Smooth muscle cell (in vitro differentiated cells): ENCODE measurements at regions not wholly inside any gene's neighbourhood (a gene's known extent, or its start where the extent isn't known, plus 50 kb on each side); places are given as distances from the start of the nearest gene placed in this dataset.

ENCODE experiments used
- DNase-seq: peaks from one replicate; lab custom pipeline; 2025; ENCODE audit not compliant: unreplicated experiment; lab: John Stamatoyannopoulos, UW
- H2AFZ ChIP-seq: fragments of 200-600 bp; sonication (generic); 2 replicates; pipeline ENCODE4 v1.6.0; 2016; ENCODE audit warnings: antibody characterized with exemption, low read depth, mild to moderate bottlenecking
- H3F3A ChIP-seq: fragments of 200-600 bp; sonication (generic); 2 replicates; pipeline ENCODE4 v1.6.0; 2017; ENCODE audit warnings: antibody characterized with exemption, low read depth
- H3K27ac ChIP-seq: fragments of 200-600 bp; sonication (generic); 2 replicates; pipeline ENCODE4 v1.5.1; 2016; ENCODE audit warnings: low read depth, mild to moderate bottlenecking
- H3K27me3 ChIP-seq: fragments of 200-600 bp; sonication (generic); 2 replicates; pipeline ENCODE4 v1.6.1; 2016; ENCODE audit warnings: low read depth, mild to moderate bottlenecking
- H3K36me3 ChIP-seq: fragments of 200-600 bp; sonication (generic); 2 replicates; pipeline ENCODE4 v1.5.1; 2016; ENCODE audit warnings: low read depth
- H3K4me1 ChIP-seq: fragments of 200-600 bp; sonication (generic); 2 replicates; pipeline ENCODE4 v1.5.1; 2016; ENCODE audit warnings: low read depth
- H3K4me2 ChIP-seq: fragments of 200-600 bp; sonication (generic); 2 replicates; pipeline ENCODE4 v1.6.0; 2016; ENCODE audit warnings: mild to moderate bottlenecking
- H3K4me3 ChIP-seq: fragments of 200-600 bp; sonication (generic); 2 replicates; pipeline ENCODE4 v1.5.1; 2016; ENCODE audit warnings: mild to moderate bottlenecking
- H3K79me2 ChIP-seq: fragments of 200-600 bp; sonication (generic); 2 replicates; pipeline ENCODE4 v1.6.0; 2016; ENCODE audit warnings: low read depth, mild to moderate bottlenecking
- H3K9ac ChIP-seq: fragments of 200-600 bp; sonication (generic); 2 replicates; pipeline ENCODE4 v1.6.0; 2016; ENCODE audit warnings: low read depth
- H3K9me3 ChIP-seq: fragments of 200-600 bp; sonication (generic); replicated peaks from 2 replicates; pipeline ENCODE4 v1.5.1; 2016; ENCODE audit warnings: low read depth
- H4K20me1 ChIP-seq: fragments of 200-600 bp; sonication (generic); 2 replicates; pipeline ENCODE4 v1.6.0; 2016; ENCODE audit warnings: low read depth
- WGBS: methylation state at CpG from one replicate; pipeline ENCODE4 v1.1.7; 2016; ENCODE audit warnings: low lambda C conversion rate; 5-methylcytosine and 5-hydroxymethylcytosine counted together
- TF ChIP-seq, protein P1 (sequence below): fragments of 200-600 bp; sonication (generic); IDR thresholded peaks from 2 replicates; pipeline ENCODE4 v1.5.1; 2017; ENCODE audit warnings: borderline replicate concordance, mild to moderate bottlenecking, antibody characterized with exemption; ENCODE audit not compliant: insufficient read depth, poor library complexity, severe bottlenecking

DNA sequence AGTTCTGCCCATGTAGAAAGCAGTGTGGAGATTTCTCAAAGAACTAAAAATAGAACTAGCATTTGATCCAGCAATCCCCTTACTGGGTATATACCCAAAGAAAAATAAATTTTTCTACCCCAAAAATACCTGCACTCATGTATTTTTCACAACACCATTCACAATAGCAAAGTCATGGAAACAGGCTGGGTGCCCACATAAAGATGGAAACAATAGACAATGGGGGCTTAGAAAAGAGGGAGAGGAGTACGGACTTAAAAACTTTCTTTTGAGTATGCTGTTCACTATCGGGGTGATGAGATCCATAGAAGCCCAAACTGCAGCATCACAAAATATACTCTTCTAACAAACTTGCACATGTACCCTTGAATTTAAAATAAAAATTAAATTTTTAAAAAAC is 345.1 kb upstream of the CCDC54 start:
- Histone ChIP-seq H3K9ac (no peak overlapping the region), H3K9me3 (no peaks in the 10 kb centered on the region), H2AFZ (no peak overlapping the region), H3K4me1 (no peaks in the 10 kb centered on the region), H3K79me2 (no peaks in the 10 kb centered on the region), H3K27ac (no peak overlapping the region), H3F3A (no peaks in the 10 kb centered on the region), H3K27me3 (no peaks in the 10 kb centered on the region), H3K4me3 (no peak overlapping the region), H4K20me1 (no peaks in the 10 kb centered on the region), H3K36me3 (no peaks in the 10 kb centered on the region), H3K4me2 (no peak overlapping the region)
- DNase-seq, result no peak
- TF ChIP-seq, protein P1, sequence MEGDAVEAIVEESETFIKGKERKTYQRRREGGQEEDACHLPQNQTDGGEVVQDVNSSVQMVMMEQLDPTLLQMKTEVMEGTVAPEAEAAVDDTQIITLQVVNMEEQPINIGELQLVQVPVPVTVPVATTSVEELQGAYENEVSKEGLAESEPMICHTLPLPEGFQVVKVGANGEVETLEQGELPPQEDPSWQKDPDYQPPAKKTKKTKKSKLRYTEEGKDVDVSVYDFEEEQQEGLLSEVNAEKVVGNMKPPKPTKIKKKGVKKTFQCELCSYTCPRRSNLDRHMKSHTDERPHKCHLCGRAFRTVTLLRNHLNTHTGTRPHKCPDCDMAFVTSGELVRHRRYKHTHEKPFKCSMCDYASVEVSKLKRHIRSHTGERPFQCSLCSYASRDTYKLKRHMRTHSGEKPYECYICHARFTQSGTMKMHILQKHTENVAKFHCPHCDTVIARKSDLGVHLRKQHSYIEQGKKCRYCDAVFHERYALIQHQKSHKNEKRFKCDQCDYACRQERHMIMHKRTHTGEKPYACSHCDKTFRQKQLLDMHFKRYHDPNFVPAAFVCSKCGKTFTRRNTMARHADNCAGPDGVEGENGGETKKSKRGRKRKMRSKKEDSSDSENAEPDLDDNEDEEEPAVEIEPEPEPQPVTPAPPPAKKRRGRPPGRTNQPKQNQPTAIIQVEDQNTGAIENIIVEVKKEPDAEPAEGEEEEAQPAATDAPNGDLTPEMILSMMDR, result no peak
- 98% methylated on average over 2 of the region's 2 CpGs for WGBS

DNA sequence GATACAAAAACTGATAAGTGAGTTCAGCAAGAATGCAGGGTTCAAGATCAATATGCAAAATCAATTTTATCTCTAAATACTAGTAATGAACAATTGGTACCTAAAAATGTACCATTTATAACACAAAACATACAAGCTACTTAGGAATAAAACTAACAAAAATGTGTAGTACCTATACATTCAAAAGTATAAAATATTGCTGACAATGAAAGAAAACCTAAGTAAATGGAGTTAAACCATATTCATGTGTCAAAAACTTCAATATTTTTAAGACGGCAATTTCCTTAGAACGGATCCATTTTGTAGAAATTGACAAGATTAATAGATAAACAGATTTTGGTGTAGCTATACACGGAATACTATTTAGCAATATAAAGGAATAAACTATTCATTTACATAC is 343.1 kb upstream of the CCDC54 start:
- no peak overlapping the region for H3K4me3 ChIP-seq
- WGBS, result 81% methylated on average over 3 of the region's 3 CpGs
- H2AFZ ChIP-seq, result no peak overlapping the region
- H3K27me3 ChIP-seq, result no peaks in the 10 kb centered on the region
- no peak overlapping the region for H3K27ac ChIP-seq
- H3K79me2 ChIP-seq, result no peaks in the 10 kb centered on the region
- H3K9me3 ChIP-seq, result no peaks in the 10 kb centered on the region
- no peaks in the 10 kb centered on the region for H3K36me3 ChIP-seq
- DNase-seq, result no peak
- no peak overlapping the region for H3K4me2 ChIP-seq
- TF ChIP-seq, protein P1, result no peak
- H3K4me1 ChIP-seq, result no peaks in the 10 kb centered on the region
- H4K20me1 ChIP-seq, result no peaks in the 10 kb centered on the region
- no peaks in the 10 kb centered on the region for H3F3A ChIP-seq
- no peak overlapping the region for H3K9ac ChIP-seq

DNA sequence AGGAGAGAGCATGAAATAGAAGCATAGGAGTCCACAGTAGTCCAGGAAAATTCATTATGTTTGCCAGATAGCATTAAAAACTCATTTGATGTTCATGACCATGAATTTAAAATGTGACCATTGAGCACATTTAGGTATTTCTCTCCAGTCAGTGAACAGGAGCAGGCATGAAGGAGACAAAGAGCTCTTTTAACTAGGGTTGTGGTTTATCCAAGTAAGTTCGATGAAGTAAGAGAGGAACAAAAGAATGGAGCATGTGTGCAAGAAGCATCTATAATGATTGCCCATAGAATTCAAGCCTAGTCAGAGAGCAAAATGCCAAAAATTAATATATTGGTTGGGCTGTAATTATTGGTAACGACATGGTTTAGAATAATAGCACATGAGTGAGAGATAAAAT is 342.1 kb upstream of the CCDC54 start:
- no peaks in the 10 kb centered on the region for H4K20me1 ChIP-seq
- no peaks in the 10 kb centered on the region for H3K9me3 ChIP-seq
- H3K79me2 ChIP-seq, result no peaks in the 10 kb centered on the region
- TF ChIP-seq, protein P1, result no peak
- no peak overlapping the region for H2AFZ ChIP-seq
- H3K36me3 ChIP-seq, result no peaks in the 10 kb centered on the region
- H3F3A ChIP-seq, result no peaks in the 10 kb centered on the region
- no peaks in the 10 kb centered on the region for H3K4me1 ChIP-seq
- H3K27me3 ChIP-seq, result no peaks in the 10 kb centered on the region
- no peak overlapping the region for H3K27ac ChIP-seq
- H3K4me3 ChIP-seq, result no peak overlapping the region
- no peak overlapping the region for H3K9ac ChIP-seq
- 92% methylated on average over 2 of the region's 2 CpGs for WGBS
- H3K4me2 ChIP-seq, result no peak overlapping the region
- DNase-seq, result no peak

DNA sequence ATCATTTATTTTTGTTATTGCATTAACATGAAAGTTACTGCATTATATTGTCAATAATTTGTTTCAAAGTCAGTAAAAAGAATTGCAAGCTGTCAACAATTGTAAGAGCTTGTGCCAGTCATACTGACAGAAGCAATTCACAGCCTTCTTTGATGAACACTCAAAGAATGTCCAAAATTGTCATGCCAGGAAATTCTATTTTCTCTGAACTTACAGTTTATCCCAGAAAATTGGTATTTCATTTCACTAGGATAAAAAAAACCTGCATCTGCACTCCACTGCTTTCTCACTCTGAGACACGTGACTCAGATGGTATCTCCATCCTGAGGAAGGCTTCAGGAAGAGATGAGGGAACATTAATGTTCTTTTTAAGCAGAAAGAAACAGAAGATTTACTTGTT is 332.6 kb upstream of the CCDC54 start:
- Histone ChIP-seq H3K9me3 (peaks cover 3% of the 10 kb centered on the region), H3K27ac (no peak overlapping the region), H3K27me3 (no peaks in the 10 kb centered on the region), H3K36me3 (no peaks in the 10 kb centered on the region), H3K9ac (no peak overlapping the region), H3K4me3 (no peak overlapping the region), H3K4me2 (no peak overlapping the region), H3K79me2 (no peaks in the 10 kb centered on the region), H3F3A (no peaks in the 10 kb centered on the region), H4K20me1 (no peaks in the 10 kb centered on the region), H2AFZ (no peak overlapping the region), H3K4me1 (no peaks in the 10 kb centered on the region)
- no peak for DNase-seq
- WGBS, result 82% methylated on average over 1 of the region's 1 CpG
- TF ChIP-seq, protein P1, result no peak
